GM19468 (cell line): ENCODE measurements at regions not wholly inside any gene's neighbourhood (a gene's known extent, or its start where the extent isn't known, plus 50 kb on each side); places are given as distances from the start of the nearest gene placed in this dataset.
A peak's percentile ranks its signal among the peaks of the same experiment; 100 is the strongest.
"Not testable (repeated sequence)": the region's sequence is repeated elsewhere in the genome, so short reads cannot be mapped to it uniquely, and the experiment has no call there.

Experiments
- ATAC-seq: cut with Tn5 transposase; IDR thresholded peaks from one replicate; pipeline ENCODE4 v1.9.1; 2021; ENCODE audit warnings: mild to moderate bottlenecking, moderate library complexity, moderate number of reproducible peaks; ENCODE audit not compliant: unreplicated experiment; ENCODE audit errors: extremely low read depth

DNA sequence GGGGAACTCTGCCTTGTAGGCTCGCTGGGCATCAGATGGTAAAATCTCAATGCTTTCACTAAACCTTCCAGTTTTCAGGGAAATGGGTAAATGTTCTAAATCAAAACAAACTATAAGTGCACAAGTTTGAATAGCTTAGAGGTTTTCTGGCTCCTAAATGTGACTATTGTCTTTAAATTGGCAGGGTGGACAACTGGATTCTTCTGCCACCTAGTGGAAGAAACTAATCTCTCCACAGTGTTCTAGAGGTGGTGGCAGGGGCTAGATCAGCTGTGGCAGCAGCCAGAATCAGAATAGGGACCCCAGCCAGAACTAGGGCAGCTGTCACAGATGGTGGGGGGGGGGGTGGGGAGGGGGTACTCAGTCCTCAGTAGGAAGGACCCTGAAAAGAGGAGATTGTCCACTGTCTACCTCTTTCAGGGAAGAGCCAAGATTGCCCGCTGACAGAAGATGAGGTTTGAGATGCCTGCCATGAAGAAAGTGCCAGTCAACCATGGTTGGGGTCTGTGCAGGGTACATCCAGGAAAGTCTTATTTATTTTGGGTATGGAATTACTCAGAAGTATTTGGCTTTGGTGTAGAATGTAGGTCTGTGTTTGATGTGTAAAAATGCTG, 201.4 kb downstream of the CCNG2 start:
- peak; percentile 43 for ATAC-seq

GRCh38 chr4:77360451-77360850, 203.4 kb downstream of the CCNG2 start:
- no peak for ATAC-seq

DNA sequence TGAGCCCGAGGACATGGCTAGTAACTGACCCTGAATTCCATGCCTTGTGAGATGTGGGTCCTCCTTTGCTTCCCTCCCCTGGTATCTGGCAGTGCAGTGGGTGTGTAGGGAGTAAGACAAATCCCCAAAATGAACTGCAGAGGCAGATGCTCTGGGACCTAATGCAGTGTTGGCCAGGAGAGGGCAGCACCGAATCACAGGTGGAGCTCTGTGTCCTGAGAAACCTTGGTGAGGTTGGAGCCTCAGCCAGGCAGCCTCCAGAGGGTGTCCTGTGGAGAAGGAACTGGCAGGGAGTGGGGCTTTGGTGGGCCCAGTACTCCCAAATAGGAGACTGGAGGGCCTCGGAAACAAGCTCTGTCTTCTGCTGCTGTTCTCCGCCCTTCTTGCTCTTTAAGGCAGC, 209.9 kb downstream of the CCNG2 start:
- ATAC-seq: not testable (repeated sequence)

DNA sequence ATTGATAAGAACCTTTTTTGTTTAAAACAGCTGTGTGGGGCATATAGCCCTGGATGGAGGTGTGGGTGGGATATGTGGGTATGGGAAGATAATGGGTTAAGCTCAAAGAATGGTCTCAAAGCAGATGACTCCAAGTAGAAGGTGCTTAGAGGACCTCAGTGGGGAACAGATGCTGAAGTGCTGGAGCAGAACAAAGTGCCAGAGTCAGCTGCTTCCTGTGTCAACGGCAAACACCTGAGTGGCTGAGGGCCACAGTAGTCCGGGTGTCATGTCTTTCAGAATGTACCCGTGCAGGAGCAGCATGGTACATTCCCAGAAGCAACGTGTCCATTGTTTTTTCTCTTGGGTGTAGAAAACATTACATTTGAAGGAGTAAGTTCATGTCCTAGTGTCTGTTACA, 210.6 kb downstream of the CCNG2 start:
- ATAC-seq: no peak

DNA sequence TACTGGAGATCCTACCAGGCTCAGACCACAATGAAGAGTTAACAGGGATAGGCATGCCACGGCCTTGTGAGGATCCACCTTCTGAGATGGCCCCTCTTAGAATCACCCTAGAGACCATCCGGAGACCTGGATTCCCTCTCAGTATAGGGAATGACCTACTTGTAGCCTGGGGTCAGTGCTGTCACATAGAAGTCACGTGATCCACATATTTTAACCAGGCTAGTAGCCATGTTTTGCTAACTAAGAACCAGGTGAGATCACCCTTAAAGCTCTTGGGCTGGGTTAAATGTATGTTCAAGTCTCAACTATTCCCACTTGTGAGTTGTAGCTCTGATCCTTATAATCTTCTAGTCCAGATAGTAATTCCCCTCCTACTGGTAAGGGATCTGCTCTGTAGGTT, 215.4 kb downstream of the CCNG2 start:
- ATAC-seq: no peak

GRCh38 chr4:77375866-77376607, 219.0 kb downstream of the CCNG2 start:
- no peak for ATAC-seq

- ATAC-seq: no peak
Observed at GRCh38 chr4:77376788-77377460, 219.9 kb downstream of the CCNG2 start.

GRCh38 chr4:77384094-77384493, 221.5 kb upstream of the CXCL13 start:
- no peak for ATAC-seq

DNA sequence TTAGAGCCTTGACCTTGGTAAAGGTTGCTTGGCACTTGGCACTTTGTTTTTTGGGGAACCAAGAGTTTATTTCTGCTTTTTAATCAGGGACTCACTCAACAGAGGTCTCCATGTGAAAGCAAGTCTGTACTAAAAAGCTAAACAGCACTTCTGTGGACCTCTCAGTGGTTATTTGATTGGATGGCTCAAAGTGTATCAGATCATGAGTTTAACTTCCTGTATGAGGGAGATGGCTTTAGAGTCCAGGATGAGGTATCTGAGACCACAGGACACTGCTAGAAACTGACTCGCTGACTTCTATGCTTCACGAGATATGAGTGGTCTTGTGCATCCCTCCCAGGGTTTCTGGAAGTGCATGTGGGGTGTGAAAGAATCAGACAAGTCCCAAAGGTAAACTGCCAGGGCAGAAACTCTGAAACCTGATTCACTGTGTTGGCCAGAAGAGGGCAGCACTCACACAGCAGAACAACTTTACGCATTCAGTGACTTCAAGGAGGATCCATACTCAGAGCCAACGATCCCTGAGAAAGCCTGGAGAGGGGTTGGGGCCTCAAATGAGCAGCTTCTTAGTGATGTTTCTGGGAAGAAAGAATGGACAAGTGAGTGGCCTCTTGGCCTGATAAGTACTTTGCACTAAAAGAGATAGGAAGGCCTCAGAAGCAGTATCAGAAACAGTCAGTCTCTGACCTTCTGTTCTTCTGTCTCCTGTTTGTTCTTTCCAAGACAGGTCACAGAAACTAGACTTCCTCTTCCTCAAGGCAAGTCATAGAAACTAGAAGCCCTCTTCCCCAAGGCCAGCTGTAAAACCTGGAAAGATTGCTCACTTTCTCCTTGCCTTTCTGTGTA, 220.3 kb upstream of the CXCL13 start:
- ATAC-seq: no peak

DNA sequence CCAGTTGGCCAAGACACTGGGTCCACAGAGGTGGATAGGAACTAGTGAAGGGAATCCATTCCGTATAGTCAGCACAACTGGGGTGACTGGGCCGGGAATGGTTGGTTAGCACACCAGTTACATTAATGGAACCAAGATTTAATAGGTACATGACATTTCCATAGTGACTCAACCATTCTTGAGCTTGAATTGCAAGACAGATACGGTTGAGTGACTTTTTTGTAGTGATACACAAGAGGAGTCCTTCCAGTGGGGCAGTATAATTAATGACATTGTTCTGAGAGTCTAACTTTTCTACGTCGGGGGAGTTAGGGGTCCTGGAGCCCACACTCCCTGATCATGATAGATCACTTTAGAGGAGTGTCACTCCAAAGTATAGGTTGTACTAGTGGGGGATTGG, 211.6 kb upstream of the CXCL13 start:
- ATAC-seq: no peak

- ATAC-seq: no peak
Observed at GRCh38 chr4:77395481-77395880, 210.1 kb upstream of the CXCL13 start.

GRCh38 chr4:77398256-77398655, 207.4 kb upstream of the CXCL13 start:
- no peak for ATAC-seq

DNA sequence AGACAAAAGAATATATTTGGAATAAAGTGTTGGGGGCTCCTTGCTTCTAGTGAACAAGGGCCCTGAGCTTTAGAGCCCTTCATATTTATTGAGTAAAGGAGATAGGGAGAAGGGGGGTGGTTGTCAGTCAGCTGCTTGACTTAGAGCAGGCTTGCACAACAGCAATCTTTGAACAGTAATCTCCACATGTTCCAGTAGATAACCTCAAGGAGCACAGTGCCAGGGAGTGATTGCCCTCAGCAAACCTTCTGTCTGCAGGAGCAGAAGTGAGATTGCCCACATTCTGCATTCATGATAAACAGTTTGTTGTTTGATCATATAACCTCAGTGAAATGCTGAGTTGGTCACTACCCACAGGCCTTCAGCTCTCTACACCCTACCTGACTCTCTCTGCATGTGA, 205.8 kb upstream of the CXCL13 start:
- ATAC-seq: no peak

- ATAC-seq: no peak
Observed at GRCh38 chr4:77413766-77414165, 191.9 kb upstream of the CXCL13 start.

DNA sequence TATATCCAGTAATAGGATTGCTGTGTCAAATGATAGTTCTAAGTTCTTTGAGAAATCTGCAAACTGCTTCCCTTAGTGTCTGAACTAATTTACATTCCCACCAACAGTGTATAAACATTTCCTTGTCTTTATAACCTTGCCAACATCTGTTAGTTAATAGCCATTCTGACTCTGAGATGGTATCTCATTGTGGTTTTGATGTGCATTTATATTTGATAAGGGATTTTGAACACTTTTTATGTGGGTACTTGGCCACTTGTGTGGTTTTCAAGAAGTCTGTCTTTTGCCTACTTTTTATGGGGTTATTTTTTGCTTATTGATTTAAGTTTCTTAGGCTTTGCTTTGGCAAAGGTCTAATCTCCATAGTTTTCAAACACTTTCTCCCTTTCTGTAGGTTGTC, 189.9 kb upstream of the CXCL13 start:
- no peak for ATAC-seq

DNA sequence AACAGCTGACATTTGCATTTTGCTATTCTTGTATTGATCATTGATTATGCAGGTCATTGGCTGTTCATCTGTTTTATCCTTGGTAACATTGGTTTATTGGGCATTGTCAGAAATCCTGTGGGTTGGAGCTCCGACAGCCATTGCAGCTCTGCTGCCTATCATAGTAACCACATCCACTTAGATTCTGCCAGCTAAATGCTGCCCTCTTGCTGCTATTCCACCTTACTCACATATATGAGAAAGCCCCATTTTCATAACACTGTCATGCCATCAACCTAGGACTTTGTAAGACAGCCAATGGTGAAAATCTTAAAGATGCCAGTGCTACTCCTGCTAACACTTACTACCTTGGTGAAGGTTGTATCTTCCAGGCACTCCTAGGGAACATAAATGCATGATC, 187.3 kb upstream of the CXCL13 start:
- no peak for ATAC-seq

DNA sequence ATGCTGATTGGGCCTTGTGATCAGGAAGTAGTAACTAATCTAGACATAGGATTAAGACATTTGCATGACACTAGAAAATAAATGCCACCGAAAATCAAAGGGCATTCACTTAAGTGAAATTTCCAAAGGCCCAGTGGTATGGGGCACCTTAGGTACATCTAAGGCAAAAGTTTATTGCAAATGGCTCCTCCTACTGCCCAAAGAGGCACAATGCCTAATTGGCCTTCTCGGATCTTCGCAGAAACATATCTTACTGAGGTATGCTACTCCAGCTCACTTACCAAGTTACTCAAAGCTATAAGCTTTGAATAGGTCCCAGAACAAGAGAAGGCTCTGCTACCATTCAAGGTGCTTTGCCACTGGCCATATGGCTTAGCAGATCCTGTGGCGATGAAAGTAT, 174.8 kb upstream of the CXCL13 start:
- no peak for ATAC-seq

GRCh38 chr4:77431546-77431945, 174.1 kb upstream of the CXCL13 start:
- ATAC-seq: no peak

- no peak for ATAC-seq
Observed at GRCh38 chr4:77432717-77433417, 172.8 kb upstream of the CXCL13 start.

- ATAC-seq: peak; percentile 81
Observed at GRCh38 chr4:77433418-77433733, 172.2 kb upstream of the CXCL13 start.
